ENCODE measurements at regions not wholly inside any gene's neighbourhood (a gene's known extent, or its start where the extent isn't known, plus 50 kb on each side); places are given as distances from the start of the nearest gene placed in this dataset.

DNA sequence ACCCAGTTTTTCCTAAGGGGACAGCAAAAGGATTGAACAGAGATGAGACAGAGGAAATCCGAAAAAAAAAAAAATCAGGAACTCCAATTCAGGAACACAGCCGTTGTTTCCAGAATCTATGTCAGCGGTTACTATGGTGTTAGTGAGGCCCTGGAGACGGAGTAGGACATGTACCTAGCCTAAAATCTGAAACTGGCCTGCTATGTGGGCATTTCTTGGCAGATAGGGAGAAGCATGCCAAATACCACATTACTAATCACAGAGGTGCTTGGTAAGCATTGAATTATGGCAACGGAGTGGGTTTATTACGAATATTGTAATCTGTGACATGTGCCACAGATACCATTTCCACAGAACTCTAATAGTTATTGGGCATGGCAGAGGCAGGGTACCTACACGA, 530.6 kb downstream of the CCDC85A start:
- no peaks in the 10 kb centered on the region for H3F3A ChIP-seq (ENCODE audit: low read depth)

DNA sequence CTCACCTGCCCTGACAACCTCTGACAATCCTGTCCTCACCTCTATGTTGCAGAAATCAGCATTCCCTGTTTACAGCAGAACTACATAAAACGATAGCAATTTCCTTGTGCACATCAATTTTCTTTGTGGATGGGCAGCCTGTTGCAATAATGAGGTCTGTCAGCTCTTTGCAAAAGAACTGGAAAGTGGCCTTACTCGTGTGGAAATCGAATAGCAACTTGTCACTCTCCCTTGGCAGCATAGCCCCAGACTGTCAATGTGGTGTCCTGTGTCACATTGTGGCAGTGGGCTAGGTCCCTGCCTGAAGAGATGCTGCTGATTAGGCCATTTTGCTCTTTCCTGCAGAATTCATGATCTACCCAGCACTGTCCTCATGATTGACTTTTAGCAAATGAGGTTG, 531.9 kb downstream of the CCDC85A start:
- Histone ChIP-seq H3K4me3 (ENCODE audit: low read length, poor library complexity, severe bottlenecking) (no peak overlapping the region), H2AFZ (ENCODE audit: low read length) (no peak overlapping the region), H3F3A (ENCODE audit: low read depth) (no peaks in the 10 kb centered on the region), H3K79me2 (ENCODE audit: insufficient read depth, low read length) (no peaks in the 10 kb centered on the region), H3K9me3 (ENCODE audit: insufficient read depth, low read depth, low read length) (no peaks in the 10 kb centered on the region), H3K27me3 (ENCODE audit: insufficient read depth, low read length, poor library complexity, severe bottlenecking) (no peaks in the 10 kb centered on the region), H3K36me3 (ENCODE audit: insufficient read depth, low read length) (no peaks in the 10 kb centered on the region), H3K4me2 (ENCODE audit: low read depth, low read length, poor library complexity, severe bottlenecking) (no peak overlapping the region), H3K9ac (ENCODE audit: low read depth, low read length, poor library complexity, severe bottlenecking) (no peak overlapping the region), H3K9me2 (replicated peaks; ENCODE audit: low read depth, low read length) (no peaks in the 10 kb centered on the region), H3K4me1 (ENCODE audit: insufficient read depth, low read length, poor library complexity, severe bottlenecking) (no peaks in the 10 kb centered on the region), H4K20me1 (ENCODE audit: insufficient read depth, low read length, poor library complexity, severe bottlenecking) (no peaks in the 10 kb centered on the region)
- TF ChIP-seq, protein P1, sequence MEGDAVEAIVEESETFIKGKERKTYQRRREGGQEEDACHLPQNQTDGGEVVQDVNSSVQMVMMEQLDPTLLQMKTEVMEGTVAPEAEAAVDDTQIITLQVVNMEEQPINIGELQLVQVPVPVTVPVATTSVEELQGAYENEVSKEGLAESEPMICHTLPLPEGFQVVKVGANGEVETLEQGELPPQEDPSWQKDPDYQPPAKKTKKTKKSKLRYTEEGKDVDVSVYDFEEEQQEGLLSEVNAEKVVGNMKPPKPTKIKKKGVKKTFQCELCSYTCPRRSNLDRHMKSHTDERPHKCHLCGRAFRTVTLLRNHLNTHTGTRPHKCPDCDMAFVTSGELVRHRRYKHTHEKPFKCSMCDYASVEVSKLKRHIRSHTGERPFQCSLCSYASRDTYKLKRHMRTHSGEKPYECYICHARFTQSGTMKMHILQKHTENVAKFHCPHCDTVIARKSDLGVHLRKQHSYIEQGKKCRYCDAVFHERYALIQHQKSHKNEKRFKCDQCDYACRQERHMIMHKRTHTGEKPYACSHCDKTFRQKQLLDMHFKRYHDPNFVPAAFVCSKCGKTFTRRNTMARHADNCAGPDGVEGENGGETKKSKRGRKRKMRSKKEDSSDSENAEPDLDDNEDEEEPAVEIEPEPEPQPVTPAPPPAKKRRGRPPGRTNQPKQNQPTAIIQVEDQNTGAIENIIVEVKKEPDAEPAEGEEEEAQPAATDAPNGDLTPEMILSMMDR (conservative IDR thresholded peaks at IDR 0.05; ENCODE audit: low read length) = no peak
- no peak for TF ChIP-seq EZH2phosphoT487 (IDR thresholded peaks at IDR 0.05; ENCODE audit: borderline replicate concordance)

More for the DNA sequence above, 530.6 kb downstream of the CCDC85A start:
- H3K79me2 ChIP-seq (ENCODE audit: insufficient read depth, low read length) = no peaks in the 10 kb centered on the region
- no peak overlapping the region for H2AFZ ChIP-seq (ENCODE audit: low read length)
- no peaks in the 10 kb centered on the region for H3K27me3 ChIP-seq (ENCODE audit: insufficient read depth, low read length, poor library complexity, severe bottlenecking)
- TF ChIP-seq, protein P1 (conservative IDR thresholded peaks at IDR 0.05; ENCODE audit: low read length) = no peak
- no peak for TF ChIP-seq EZH2phosphoT487 (IDR thresholded peaks at IDR 0.05; ENCODE audit: borderline replicate concordance)
- H3K9ac ChIP-seq (ENCODE audit: low read depth, low read length, poor library complexity, severe bottlenecking) = no peak overlapping the region
- H3K9me2 ChIP-seq (replicated peaks; ENCODE audit: low read depth, low read length) = no peaks in the 10 kb centered on the region
- no peak overlapping the region for H3K4me2 ChIP-seq (ENCODE audit: low read depth, low read length, poor library complexity, severe bottlenecking)
- no peaks in the 10 kb centered on the region for H3K4me1 ChIP-seq (ENCODE audit: insufficient read depth, low read length, poor library complexity, severe bottlenecking)
- no peaks in the 10 kb centered on the region for H3K9me3 ChIP-seq (ENCODE audit: insufficient read depth, low read depth, low read length)
- H3K36me3 ChIP-seq (ENCODE audit: insufficient read depth, low read length) = no peaks in the 10 kb centered on the region
- no peaks in the 10 kb centered on the region for H4K20me1 ChIP-seq (ENCODE audit: insufficient read depth, low read length, poor library complexity, severe bottlenecking)
- no peak overlapping the region for H3K4me3 ChIP-seq (ENCODE audit: low read length, poor library complexity, severe bottlenecking)

DNA sequence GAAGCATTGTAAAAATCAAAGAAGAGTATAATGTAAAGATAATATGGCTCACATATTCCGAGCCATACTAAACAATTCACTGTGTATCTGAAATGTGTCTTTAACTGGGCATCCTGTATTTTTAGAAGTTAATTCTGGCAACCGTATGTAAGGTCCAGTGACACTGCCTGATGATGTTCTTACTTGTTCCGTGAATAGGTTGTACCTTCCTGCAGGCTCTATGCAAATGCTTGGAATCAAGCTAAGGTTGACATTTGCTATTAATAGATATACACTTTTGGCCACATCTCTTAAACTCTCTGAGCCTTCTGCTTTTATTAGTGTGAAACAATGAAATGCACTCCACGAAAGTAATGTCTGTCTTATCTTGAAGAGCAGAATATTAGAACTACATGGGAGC, 534.6 kb downstream of the CCDC85A start:
- Histone ChIP-seq H2AFZ (ENCODE audit: low read length) (no peak overlapping the region), H3K9me2 (replicated peaks; ENCODE audit: low read depth, low read length) (no peaks in the 10 kb centered on the region)

More for the DNA sequence above, 534.6 kb downstream of the CCDC85A start:
- Histone ChIP-seq H3K9me3 (ENCODE audit: insufficient read depth, low read depth, low read length) (no peaks in the 10 kb centered on the region), H4K20me1 (ENCODE audit: insufficient read depth, low read length, poor library complexity, severe bottlenecking) (no peaks in the 10 kb centered on the region), H3K36me3 (ENCODE audit: insufficient read depth, low read length) (no peaks in the 10 kb centered on the region), H3K4me2 (ENCODE audit: low read depth, low read length, poor library complexity, severe bottlenecking) (no peak overlapping the region), H3K4me3 (ENCODE audit: low read length, poor library complexity, severe bottlenecking) (no peak overlapping the region), H3K27me3 (ENCODE audit: insufficient read depth, low read length, poor library complexity, severe bottlenecking) (no peaks in the 10 kb centered on the region), H3F3A (ENCODE audit: low read depth) (no peaks in the 10 kb centered on the region), H3K4me1 (ENCODE audit: insufficient read depth, low read length, poor library complexity, severe bottlenecking) (no peaks in the 10 kb centered on the region), H3K9ac (ENCODE audit: low read depth, low read length, poor library complexity, severe bottlenecking) (no peak overlapping the region), H3K79me2 (ENCODE audit: insufficient read depth, low read length) (no peaks in the 10 kb centered on the region)
- TF ChIP-seq, protein P1 (conservative IDR thresholded peaks at IDR 0.05; ENCODE audit: low read length) = no peak
- TF ChIP-seq EZH2phosphoT487 (IDR thresholded peaks at IDR 0.05; ENCODE audit: borderline replicate concordance) = no peak
